ENCODE measurements at regions not wholly inside any gene's neighbourhood (a gene's known extent, or its start where the extent isn't known, plus 50 kb on each side); places are given as distances from the start of the nearest gene placed in this dataset.

DNA sequence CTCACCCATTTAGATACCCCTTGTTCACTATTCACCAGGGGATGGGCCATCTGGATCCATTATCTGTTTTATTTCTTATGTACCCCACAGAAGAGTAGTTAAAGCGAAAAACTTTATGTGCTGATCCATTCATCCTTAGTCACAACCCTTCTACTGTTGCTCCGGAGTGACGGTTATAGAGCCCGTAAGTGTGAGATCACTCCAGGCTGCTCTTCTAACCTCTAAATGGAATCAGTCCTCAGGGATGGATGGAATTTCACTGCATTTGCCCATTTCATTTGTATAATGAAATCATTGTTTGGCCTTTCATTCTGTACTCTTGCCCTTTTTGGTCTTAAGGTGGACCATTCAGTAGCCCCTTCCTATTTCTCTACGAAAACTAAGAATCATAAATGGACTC, 409.3 kb upstream of the RUNX1 start:
- FAIRE-seq = no peak
- CTCF ChIA-PET (ENCODE audit: low intra/inter-chr PET ratio, low total read pairs) = no interaction called here

More for the DNA sequence above, 409.3 kb upstream of the RUNX1 start:
- no peak for TF ChIP-seq KLF12 (CRISPR knock-in tag; IDR thresholded peaks at IDR 0.05; ENCODE audit: borderline replicate concordance)
- TF ChIP-seq RARG (CRISPR knock-in tag; IDR thresholded peaks at IDR 0.05; ENCODE audit: low read depth) = no peak
- TF ChIP-seq ZMYM3 (CRISPR knock-in tag; IDR thresholded peaks at IDR 0.05) = no peak
- no peak for TF ChIP-seq ZNF101 (CRISPR knock-in tag; IDR thresholded peaks at IDR 0.05; ENCODE audit: borderline replicate concordance, low read depth)
- no peak for TF ChIP-seq ZNF761 (CRISPR knock-in tag; conservative IDR thresholded peaks at IDR 0.05)
- TF ChIP-seq, protein P1, sequence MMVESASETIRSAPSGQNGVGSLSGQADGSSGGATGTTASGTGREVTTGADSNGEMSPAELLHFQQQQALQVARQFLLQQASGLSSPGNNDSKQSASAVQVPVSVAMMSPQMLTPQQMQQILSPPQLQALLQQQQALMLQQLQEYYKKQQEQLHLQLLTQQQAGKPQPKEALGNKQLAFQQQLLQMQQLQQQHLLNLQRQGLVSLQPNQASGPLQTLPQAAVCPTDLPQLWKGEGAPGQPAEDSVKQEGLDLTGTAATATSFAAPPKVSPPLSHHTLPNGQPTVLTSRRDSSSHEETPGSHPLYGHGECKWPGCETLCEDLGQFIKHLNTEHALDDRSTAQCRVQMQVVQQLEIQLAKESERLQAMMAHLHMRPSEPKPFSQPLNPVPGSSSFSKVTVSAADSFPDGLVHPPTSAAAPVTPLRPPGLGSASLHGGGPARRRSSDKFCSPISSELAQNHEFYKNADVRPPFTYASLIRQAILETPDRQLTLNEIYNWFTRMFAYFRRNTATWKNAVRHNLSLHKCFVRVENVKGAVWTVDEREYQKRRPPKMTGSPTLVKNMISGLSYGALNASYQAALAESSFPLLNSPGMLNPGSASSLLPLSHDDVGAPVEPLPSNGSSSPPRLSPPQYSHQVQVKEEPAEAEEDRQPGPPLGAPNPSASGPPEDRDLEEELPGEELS (CRISPR knock-in tag; IDR thresholded peaks at IDR 0.05) = no peak
- TF ChIP-seq, protein P2, sequence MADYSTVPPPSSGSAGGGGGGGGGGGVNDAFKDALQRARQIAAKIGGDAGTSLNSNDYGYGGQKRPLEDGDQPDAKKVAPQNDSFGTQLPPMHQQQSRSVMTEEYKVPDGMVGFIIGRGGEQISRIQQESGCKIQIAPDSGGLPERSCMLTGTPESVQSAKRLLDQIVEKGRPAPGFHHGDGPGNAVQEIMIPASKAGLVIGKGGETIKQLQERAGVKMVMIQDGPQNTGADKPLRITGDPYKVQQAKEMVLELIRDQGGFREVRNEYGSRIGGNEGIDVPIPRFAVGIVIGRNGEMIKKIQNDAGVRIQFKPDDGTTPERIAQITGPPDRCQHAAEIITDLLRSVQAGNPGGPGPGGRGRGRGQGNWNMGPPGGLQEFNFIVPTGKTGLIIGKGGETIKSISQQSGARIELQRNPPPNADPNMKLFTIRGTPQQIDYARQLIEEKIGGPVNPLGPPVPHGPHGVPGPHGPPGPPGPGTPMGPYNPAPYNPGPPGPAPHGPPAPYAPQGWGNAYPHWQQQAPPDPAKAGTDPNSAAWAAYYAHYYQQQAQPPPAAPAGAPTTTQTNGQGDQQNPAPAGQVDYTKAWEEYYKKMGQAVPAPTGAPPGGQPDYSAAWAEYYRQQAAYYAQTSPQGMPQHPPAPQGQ (CRISPR knock-in tag; IDR thresholded peaks at IDR 0.05; ENCODE audit: borderline replicate concordance) = no peak
- TF ChIP-seq, protein P3, sequence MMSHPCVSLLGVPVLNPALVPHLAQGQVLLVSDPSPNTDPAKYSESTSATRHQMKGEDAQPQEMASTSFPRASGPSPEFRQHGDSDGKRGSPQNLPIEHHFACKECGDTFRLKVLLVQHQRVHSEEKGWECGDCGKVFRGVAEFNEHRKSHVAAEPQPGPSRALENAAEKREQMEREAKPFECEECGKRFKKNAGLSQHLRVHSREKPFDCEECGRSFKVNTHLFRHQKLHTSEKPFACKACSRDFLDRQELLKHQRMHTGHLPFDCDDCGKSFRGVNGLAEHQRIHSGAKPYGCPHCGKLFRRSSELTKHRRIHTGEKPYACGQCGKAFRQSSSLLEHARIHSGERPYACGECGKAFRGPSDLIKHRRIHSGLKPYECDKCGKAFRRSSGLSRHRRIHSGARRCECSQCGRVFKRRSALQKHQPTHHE (CRISPR knock-in tag; IDR thresholded peaks at IDR 0.05; ENCODE audit: borderline replicate concordance) = no peak
- no peak for TF ChIP-seq MIER2 (CRISPR knock-in tag; IDR thresholded peaks at IDR 0.05)
- TF ChIP-seq, protein P4, sequence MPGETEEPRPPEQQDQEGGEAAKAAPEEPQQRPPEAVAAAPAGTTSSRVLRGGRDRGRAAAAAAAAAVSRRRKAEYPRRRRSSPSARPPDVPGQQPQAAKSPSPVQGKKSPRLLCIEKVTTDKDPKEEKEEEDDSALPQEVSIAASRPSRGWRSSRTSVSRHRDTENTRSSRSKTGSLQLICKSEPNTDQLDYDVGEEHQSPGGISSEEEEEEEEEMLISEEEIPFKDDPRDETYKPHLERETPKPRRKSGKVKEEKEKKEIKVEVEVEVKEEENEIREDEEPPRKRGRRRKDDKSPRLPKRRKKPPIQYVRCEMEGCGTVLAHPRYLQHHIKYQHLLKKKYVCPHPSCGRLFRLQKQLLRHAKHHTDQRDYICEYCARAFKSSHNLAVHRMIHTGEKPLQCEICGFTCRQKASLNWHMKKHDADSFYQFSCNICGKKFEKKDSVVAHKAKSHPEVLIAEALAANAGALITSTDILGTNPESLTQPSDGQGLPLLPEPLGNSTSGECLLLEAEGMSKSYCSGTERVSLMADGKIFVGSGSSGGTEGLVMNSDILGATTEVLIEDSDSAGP (CRISPR knock-in tag; IDR thresholded peaks at IDR 0.05; ENCODE audit: borderline replicate concordance) = no peak
- no peak for TF ChIP-seq PAX8 (CRISPR knock-in tag; IDR thresholded peaks at IDR 0.05; ENCODE audit: borderline replicate concordance)
- no peak for TF ChIP-seq TBP (CRISPR knock-in tag; IDR thresholded peaks at IDR 0.05)
- TF ChIP-seq GFI1 (CRISPR knock-in tag; IDR thresholded peaks at IDR 0.05; ENCODE audit: borderline replicate concordance) = no peak
- Histone ChIP-seq H3K4me2 (ENCODE audit: low read depth, low read length) (no peak overlapping the region), H3K36me3 (replicated peaks in 1 of 2; ENCODE audit: control insufficient read depth in 1 of 2, insufficient read depth in 2 of 2, low read length in 2 of 2) (no peaks in the 10 kb centered on the region), H3K4me3 (replicated peaks in 1 of 3; ENCODE audit: insufficient read depth in 1 of 3, low read depth in 2 of 3, low read length in 3 of 3) (no peak overlapping the region), H3K79me2 (ENCODE audit: insufficient read depth, low read length) (no peaks in the 10 kb centered on the region), H4K20me1 (ENCODE audit: insufficient read depth, low read length) (no peaks in the 10 kb centered on the region), H3K9ac (ENCODE audit: insufficient read depth, low read depth, low read length) (no peak overlapping the region), H3K4me1 (ENCODE audit: insufficient read depth, low read length) (no peaks in the 10 kb centered on the region), H2AFZ (ENCODE audit: low read length) (no peak overlapping the region), H3K27ac (ENCODE audit: extremely low read length, insufficient read depth, low read length) (no peak overlapping the region), H3K9me3 (ENCODE audit: low read length) (no peaks in the 10 kb centered on the region), H3K27me3 (ENCODE audit: control insufficient read depth in 1 of 2, insufficient read depth in 2 of 2, low read length in 2 of 2) (no peaks in the 10 kb centered on the region)
- intact Hi-C loops (cut with micrococcal nuclease; ENCODE audit: unreplicated experiment) = no loop called here
- no TSS peak for BruUV-seq (replicated peaks)
- WGBS (ENCODE audit: low lambda C conversion rate) = 81% methylated on average over 5 of the region's 5 CpGs
- in situ Hi-C loops (cut with HindIII; ENCODE audit: extremely low pct_ligation_motif_present, low pct_unique_long_range_greater_than_20kb) = no loop called here
- no peak for ATAC-seq
- no peak for DNase-seq (ENCODE audit: low spot score)
- POLR2A ChIA-PET = no interaction called here

All from HepG2 (cell line).